ENCODE measurements at regions not wholly inside any gene's neighbourhood (a gene's known extent, or its start where the extent isn't known, plus 50 kb on each side); places are given as distances from the start of the nearest gene placed in this dataset.
"Not testable (repeated sequence)": the region's sequence is repeated elsewhere in the genome, so short reads cannot be mapped to it uniquely, and the experiment has no call there.

GRCh38 chr2:234392041-234392615, 104.8 kb downstream of the ARL4C start:
- Histone ChIP-seq H3K27ac (ENCODE audit: low read depth, low read length) (no peak overlapping the region), H3K9ac (ENCODE audit: low read length) (no peak overlapping the region), H3K4me1 (ENCODE audit: control insufficient read depth, insufficient read depth, low read length) (peaks cover 5% of the 10 kb centered on the region; the same call in 1 of the 2 replicates), H3K4me3 (ENCODE audit: low read depth, low read length) (no peak overlapping the region), H3K27me3 (ENCODE audit: control insufficient read depth, insufficient read depth, low read length) (no peaks in the 10 kb centered on the region), H3K9me3 (ENCODE audit: control insufficient read depth, insufficient read depth, low read depth, low read length) (no peaks in the 10 kb centered on the region), H3K36me3 (ENCODE audit: control insufficient read depth, insufficient read depth, low read length) (no peaks in the 10 kb centered on the region)

GRCh38 chr2:234391625-234392024, 105.3 kb downstream of the ARL4C start:
- H3K9ac ChIP-seq (ENCODE audit: low read length): no peak overlapping the region
- no peaks in the 10 kb centered on the region for H3K9me3 ChIP-seq (ENCODE audit: control insufficient read depth, insufficient read depth, low read depth, low read length)
- H3K27ac ChIP-seq (ENCODE audit: low read depth, low read length): no peak overlapping the region
- H3K4me3 ChIP-seq (ENCODE audit: low read depth, low read length): no peak overlapping the region
- H3K4me1 ChIP-seq (ENCODE audit: control insufficient read depth, insufficient read depth, low read length): peaks cover 5% of the 10 kb centered on the region; the same call in 1 of the 2 replicates
- H3K27me3 ChIP-seq (ENCODE audit: control insufficient read depth, insufficient read depth, low read length): no peaks in the 10 kb centered on the region
- H3K36me3 ChIP-seq (ENCODE audit: control insufficient read depth, insufficient read depth, low read length): no peaks in the 10 kb centered on the region

- not testable (repeated sequence) for H3K27ac ChIP-seq (ENCODE audit: low read depth, low read length); H3K27me3 ChIP-seq (ENCODE audit: control insufficient read depth, insufficient read depth, low read length); H3K9ac ChIP-seq (ENCODE audit: low read length); H3K4me3 ChIP-seq (ENCODE audit: low read depth, low read length); H3K4me1 ChIP-seq (ENCODE audit: control insufficient read depth, insufficient read depth, low read length); H3K36me3 ChIP-seq (ENCODE audit: control insufficient read depth, insufficient read depth, low read length); H3K9me3 ChIP-seq (ENCODE audit: control insufficient read depth, insufficient read depth, low read depth, low read length)
Observed at GRCh38 chr2:234389661-234390060, 107.2 kb downstream of the ARL4C start.

GRCh38 chr2:234388591-234388990, 108.3 kb downstream of the ARL4C start:
- Histone ChIP-seq H3K9ac (ENCODE audit: low read length) (no peak overlapping the region), H3K27ac (ENCODE audit: low read depth, low read length) (no peak overlapping the region), H3K4me3 (ENCODE audit: low read depth, low read length) (no peak overlapping the region), H3K36me3 (ENCODE audit: control insufficient read depth, insufficient read depth, low read length) (no peaks in the 10 kb centered on the region), H3K4me1 (ENCODE audit: control insufficient read depth, insufficient read depth, low read length) (no peaks in the 10 kb centered on the region), H3K9me3 (ENCODE audit: control insufficient read depth, insufficient read depth, low read depth, low read length) (peaks cover 16% of the 10 kb centered on the region), H3K27me3 (ENCODE audit: control insufficient read depth, insufficient read depth, low read length) (no peaks in the 10 kb centered on the region)

- H3K36me3 ChIP-seq (ENCODE audit: control insufficient read depth, insufficient read depth, low read length): no peaks in the 10 kb centered on the region
- no peak overlapping the region for H3K4me3 ChIP-seq (ENCODE audit: low read depth, low read length)
- H3K9ac ChIP-seq (ENCODE audit: low read length): no peak overlapping the region
- no peaks in the 10 kb centered on the region for H3K27me3 ChIP-seq (ENCODE audit: control insufficient read depth, insufficient read depth, low read length)
- H3K9me3 ChIP-seq (ENCODE audit: control insufficient read depth, insufficient read depth, low read depth, low read length): peaks cover 17% of the 10 kb centered on the region
- H3K27ac ChIP-seq (ENCODE audit: low read depth, low read length): no peak overlapping the region
- H3K4me1 ChIP-seq (ENCODE audit: control insufficient read depth, insufficient read depth, low read length): no peaks in the 10 kb centered on the region
Observed at GRCh38 chr2:234386971-234387370, 109.9 kb downstream of the ARL4C start.

GRCh38 chr2:234382131-234382530, 114.8 kb downstream of the ARL4C start:
- Histone ChIP-seq H3K36me3 (ENCODE audit: control insufficient read depth, insufficient read depth, low read length) (no peaks in the 10 kb centered on the region), H3K4me3 (ENCODE audit: low read depth, low read length) (no peak overlapping the region), H3K27me3 (ENCODE audit: control insufficient read depth, insufficient read depth, low read length) (no peaks in the 10 kb centered on the region)

GRCh38 chr2:234378958-234379357, 117.9 kb downstream of the ARL4C start:
- not testable (repeated sequence) for H3K36me3 ChIP-seq (ENCODE audit: control insufficient read depth, insufficient read depth, low read length); H3K27me3 ChIP-seq (ENCODE audit: control insufficient read depth, insufficient read depth, low read length); H3K27ac ChIP-seq (ENCODE audit: low read depth, low read length); H3K9me3 ChIP-seq (ENCODE audit: control insufficient read depth, insufficient read depth, low read depth, low read length); H3K9ac ChIP-seq (ENCODE audit: low read length); H3K4me3 ChIP-seq (ENCODE audit: low read depth, low read length)
- peaks cover 18% of the 10 kb centered on the region for H3K4me1 ChIP-seq (ENCODE audit: control insufficient read depth, insufficient read depth, low read length)

More at GRCh38 chr2:234382131-234382530, 114.8 kb downstream of the ARL4C start:
- Histone ChIP-seq H3K4me1 (ENCODE audit: control insufficient read depth, insufficient read depth, low read length) (peaks cover 10% of the 10 kb centered on the region), H3K27ac (ENCODE audit: low read depth, low read length) (no peak overlapping the region), H3K9ac (ENCODE audit: low read length) (no peak overlapping the region), H3K9me3 (ENCODE audit: control insufficient read depth, insufficient read depth, low read depth, low read length) (peaks cover 17% of the 10 kb centered on the region)

GRCh38 chr2:234378440-234378839, 118.4 kb downstream of the ARL4C start:
- Histone ChIP-seq H3K9ac (ENCODE audit: low read length) (no peak overlapping the region), H3K9me3 (ENCODE audit: control insufficient read depth, insufficient read depth, low read depth, low read length) (no peaks in the 10 kb centered on the region), H3K4me3 (ENCODE audit: low read depth, low read length) (no peak overlapping the region), H3K27ac (ENCODE audit: low read depth, low read length) (no peak overlapping the region), H3K27me3 (ENCODE audit: control insufficient read depth, insufficient read depth, low read length) (no peaks in the 10 kb centered on the region), H3K4me1 (ENCODE audit: control insufficient read depth, insufficient read depth, low read length) (peaks cover 18% of the 10 kb centered on the region), H3K36me3 (ENCODE audit: control insufficient read depth, insufficient read depth, low read length) (no peaks in the 10 kb centered on the region)

GRCh38 chr2:234377761-234378391, 119.0 kb downstream of the ARL4C start:
- H3K9me3 ChIP-seq (ENCODE audit: control insufficient read depth, insufficient read depth, low read depth, low read length): no peaks in the 10 kb centered on the region
- no peak overlapping the region for H3K4me3 ChIP-seq (ENCODE audit: low read depth, low read length)
- H3K27me3 ChIP-seq (ENCODE audit: control insufficient read depth, insufficient read depth, low read length): no peaks in the 10 kb centered on the region
- H3K4me1 ChIP-seq (ENCODE audit: control insufficient read depth, insufficient read depth, low read length): peaks cover 21% of the 10 kb centered on the region
- no peak overlapping the region for H3K27ac ChIP-seq (ENCODE audit: low read depth, low read length)
- no peak overlapping the region for H3K9ac ChIP-seq (ENCODE audit: low read length)
- no peaks in the 10 kb centered on the region for H3K36me3 ChIP-seq (ENCODE audit: control insufficient read depth, insufficient read depth, low read length)

GRCh38 chr2:234376229-234376628, 120.7 kb downstream of the ARL4C start:
- Histone ChIP-seq H3K9ac (ENCODE audit: low read length) (no peak overlapping the region), H3K36me3 (ENCODE audit: control insufficient read depth, insufficient read depth, low read length) (no peaks in the 10 kb centered on the region), H3K27ac (ENCODE audit: low read depth, low read length) (no peak overlapping the region), H3K27me3 (ENCODE audit: control insufficient read depth, insufficient read depth, low read length) (no peaks in the 10 kb centered on the region), H3K4me1 (ENCODE audit: control insufficient read depth, insufficient read depth, low read length) (peaks cover 21% of the 10 kb centered on the region), H3K9me3 (ENCODE audit: control insufficient read depth, insufficient read depth, low read depth, low read length) (no peaks in the 10 kb centered on the region), H3K4me3 (ENCODE audit: low read depth, low read length) (no peak overlapping the region)

- no peaks in the 10 kb centered on the region for H3K27me3 ChIP-seq (ENCODE audit: control insufficient read depth, insufficient read depth, low read length)
- no peaks in the 10 kb centered on the region for H3K9me3 ChIP-seq (ENCODE audit: control insufficient read depth, insufficient read depth, low read depth, low read length)
- H3K9ac ChIP-seq (ENCODE audit: low read length): no peak overlapping the region
- no peak overlapping the region for H3K27ac ChIP-seq (ENCODE audit: low read depth, low read length)
- H3K4me3 ChIP-seq (ENCODE audit: low read depth, low read length): no peak overlapping the region
- peaks cover 21% of the 10 kb centered on the region for H3K4me1 ChIP-seq (ENCODE audit: control insufficient read depth, insufficient read depth, low read length)
- H3K36me3 ChIP-seq (ENCODE audit: control insufficient read depth, insufficient read depth, low read length): no peaks in the 10 kb centered on the region
Observed at GRCh38 chr2:234375176-234375880, 121.6 kb downstream of the ARL4C start.

Measured in HUES6 (cell line).